A673 (cell line): ENCODE measurements at regions not wholly inside any gene's neighbourhood (a gene's known extent, or its start where the extent isn't known, plus 50 kb on each side); places are given as distances from the start of the nearest gene placed in this dataset.

ENCODE experiments used
- BruUV-seq: library from RNA; stranded (reverse); fragments of 400-500 nt; replicated peaks from 2 replicates; lab custom pipeline; 2021; lab: Mats Ljungman, UMichigan
- CTCF ChIA-PET: fragments of 300-600 bp; sonication (Branson Sonifier 250); formaldehyde crosslinking; loops from one replicate; lab custom pipeline; 2022; ENCODE audit warnings: antibody characterized with exemption; lab: Charles Lee
- POLR2A ChIA-PET: fragments of 300-600 bp; sonication (Branson Sonifier 250); formaldehyde crosslinking; loops from one replicate; lab custom pipeline; 2022; ENCODE audit warnings: antibody characterized with exemption; ENCODE audit not compliant: low non-redundant PET; lab: Charles Lee
- DNase-seq: peaks from one replicate; pipeline ENCODE4 v3.0.0-alpha.2; 2015; ENCODE audit warnings: low spot score
- H3K27ac ChIP-seq: fragments of 200-600 bp; sonication (generic); 2 replicates; pipeline ENCODE4 v1.5.1; 2016; ENCODE audit warnings: mixed run types, low read depth, mild to moderate bottlenecking, mixed read lengths, antibody characterized with exemption, low read length; ENCODE audit not compliant: poor library complexity, severe bottlenecking
- H3K27me3 ChIP-seq: fragments of 200-600 bp; sonication (generic); replicated peaks from 2 replicates; pipeline ENCODE4 v1.6.1; 2017; ENCODE audit warnings: mixed run types, low read depth, mild to moderate bottlenecking, mixed read lengths, antibody characterized with exemption, low read length; ENCODE audit not compliant: insufficient read depth, poor library complexity
- H3K36me3 ChIP-seq: fragments of 200-600 bp; sonication (generic); 2 replicates; pipeline ENCODE4 v1.6.1; 2016; ENCODE audit warnings: mixed run types, mild to moderate bottlenecking, mixed read lengths, antibody characterized with exemption, low read length; ENCODE audit not compliant: insufficient read depth, poor library complexity, severe bottlenecking
- H3K4me1 ChIP-seq: fragments of 200-600 bp; sonication (generic); 2 replicates; pipeline ENCODE4 v1.6.1; 2017; ENCODE audit warnings: mixed run types, mild to moderate bottlenecking, mixed read lengths, antibody characterized with exemption, low read length; ENCODE audit not compliant: insufficient read depth, poor library complexity, severe bottlenecking
- H3K4me3 ChIP-seq: fragments of 200-600 bp; sonication (generic); 2 replicates; pipeline ENCODE4 v1.5.1; 2016; ENCODE audit warnings: low read depth, mixed run types, mild to moderate bottlenecking, mixed read lengths, low read length; ENCODE audit not compliant: poor library complexity, severe bottlenecking
- H3K9me3 ChIP-seq: fragments of 200-600 bp; sonication (generic); 2 replicates; pipeline ENCODE4 v1.6.1; 2016; ENCODE audit warnings: mixed run types, low read depth, mild to moderate bottlenecking, mixed read lengths, antibody characterized with exemption, low read length; ENCODE audit not compliant: poor library complexity, severe bottlenecking
- EZH2 ChIP-seq: fragments of 200-600 bp; sonication (generic); IDR thresholded peaks from 2 replicates; pipeline ENCODE4 v1.6.1; 2017; ENCODE audit warnings: borderline replicate concordance, low read depth, mild to moderate bottlenecking, mixed read lengths, antibody characterized with exemption, low read length; ENCODE audit not compliant: poor library complexity, severe bottlenecking
- intact Hi-C: fragments of 100-400 bp; cut with micrococcal nuclease; formaldehyde crosslinking; loops from one replicate; pipeline ENCODE4 v1.10.0; 2022; ENCODE audit not compliant: unreplicated experiment
- TF ChIP-seq, protein P1 (sequence below): fragments of 300-800, 200-600 bp; sonication (generic); conservative IDR thresholded peaks from 2 replicates; pipeline ENCODE4 v1.5.1; 2017; ENCODE audit warnings: low read depth, mild to moderate bottlenecking, antibody characterized with exemption, low read length, moderate library complexity, mixed read lengths

GRCh38 chr20:62550087-62550632, 74.4 kb upstream of the GATA5 start:
- Histone ChIP-seq H3K27me3 (peaks cover 62% of the 10 kb centered on the region), H3K4me3 (no peak overlapping the region), H3K36me3 (no peaks in the 10 kb centered on the region), H3K27ac (no peak overlapping the region), H3K4me1 (peaks cover 6% of the 10 kb centered on the region), H3K9me3 (no peaks in the 10 kb centered on the region)
- POLR2A ChIA-PET, result no interaction called here
- TF ChIP-seq, protein P1, sequence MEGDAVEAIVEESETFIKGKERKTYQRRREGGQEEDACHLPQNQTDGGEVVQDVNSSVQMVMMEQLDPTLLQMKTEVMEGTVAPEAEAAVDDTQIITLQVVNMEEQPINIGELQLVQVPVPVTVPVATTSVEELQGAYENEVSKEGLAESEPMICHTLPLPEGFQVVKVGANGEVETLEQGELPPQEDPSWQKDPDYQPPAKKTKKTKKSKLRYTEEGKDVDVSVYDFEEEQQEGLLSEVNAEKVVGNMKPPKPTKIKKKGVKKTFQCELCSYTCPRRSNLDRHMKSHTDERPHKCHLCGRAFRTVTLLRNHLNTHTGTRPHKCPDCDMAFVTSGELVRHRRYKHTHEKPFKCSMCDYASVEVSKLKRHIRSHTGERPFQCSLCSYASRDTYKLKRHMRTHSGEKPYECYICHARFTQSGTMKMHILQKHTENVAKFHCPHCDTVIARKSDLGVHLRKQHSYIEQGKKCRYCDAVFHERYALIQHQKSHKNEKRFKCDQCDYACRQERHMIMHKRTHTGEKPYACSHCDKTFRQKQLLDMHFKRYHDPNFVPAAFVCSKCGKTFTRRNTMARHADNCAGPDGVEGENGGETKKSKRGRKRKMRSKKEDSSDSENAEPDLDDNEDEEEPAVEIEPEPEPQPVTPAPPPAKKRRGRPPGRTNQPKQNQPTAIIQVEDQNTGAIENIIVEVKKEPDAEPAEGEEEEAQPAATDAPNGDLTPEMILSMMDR, result no peak
- no peak for TF ChIP-seq EZH2
- intact Hi-C loops, result no loop called here
- DNase-seq, result no peak
- CTCF ChIA-PET, result interaction anchor here (0.6 to 1.2 kb wide), 2 partner anchors 8 to 12 kb away, joined by 3 to 8 read pairs; no protein-coding TSS in a partner anchor
- no TSS peak for BruUV-seq

- DNase-seq, result no peak
- TF ChIP-seq EZH2, result no peak
- TF ChIP-seq, protein P1, result no peak
- H3K9me3 ChIP-seq, result no peaks in the 10 kb centered on the region
- no peaks in the 10 kb centered on the region for H3K36me3 ChIP-seq
- POLR2A ChIA-PET, result no interaction called here
- H3K4me3 ChIP-seq, result no peak overlapping the region
- no TSS peak for BruUV-seq
- H3K27me3 ChIP-seq, result peaks cover 77% of the 10 kb centered on the region
- CTCF ChIA-PET, result interaction anchor here (1.2 kb wide), 1 partner anchor 9 kb away, joined by 3 read pairs; no protein-coding TSS in a partner anchor
- H3K4me1 ChIP-seq, result peaks cover 6% of the 10 kb centered on the region
- intact Hi-C loops, result no loop called here
- no peak overlapping the region for H3K27ac ChIP-seq
Observed at GRCh38 chr20:62551407-62552323, 75.9 kb upstream of the GATA5 start.

DNA sequence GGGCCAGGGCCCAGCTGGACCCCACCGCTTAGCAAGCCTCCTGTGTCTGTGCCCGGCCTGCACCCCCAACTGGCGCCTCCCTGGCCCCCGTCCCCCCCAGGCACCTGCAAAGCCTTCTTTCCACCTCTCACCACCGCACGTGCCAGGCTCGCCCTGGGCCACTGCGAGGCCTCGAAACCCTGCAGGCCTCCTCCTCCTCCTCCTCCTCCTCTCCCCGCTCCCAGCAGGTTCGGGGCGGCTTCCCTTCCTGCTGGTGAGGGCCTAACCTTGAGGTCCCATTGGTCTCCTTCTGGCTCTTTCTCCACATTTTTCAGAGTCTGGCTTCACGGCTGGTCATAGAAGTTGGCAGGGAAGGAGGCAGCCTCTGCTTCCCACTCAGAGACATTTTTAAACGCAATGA, 76.8 kb upstream of the GATA5 start:
- DNase-seq, result no peak
- POLR2A ChIA-PET, result interaction anchor here (0.6 kb wide), 1 partner anchor 166 kb away, joined by 11 read pairs; the partner anchor contains the start of gene RPS21
- no peak overlapping the region for H3K4me3 ChIP-seq
- H3K4me1 ChIP-seq, result peaks cover 6% of the 10 kb centered on the region
- H3K9me3 ChIP-seq, result no peaks in the 10 kb centered on the region
- peak; percentile 13 for TF ChIP-seq EZH2
- TF ChIP-seq, protein P1, result no peak
- no peaks in the 10 kb centered on the region for H3K36me3 ChIP-seq
- BruUV-seq, result no TSS peak
- CTCF ChIA-PET, result no interaction called here
- H3K27me3 ChIP-seq, result peaks cover 87% of the 10 kb centered on the region
- no peak overlapping the region for H3K27ac ChIP-seq
- intact Hi-C loops, result no loop called here
